NCI-H2196 treated with DMSO at 0.1 percent for 48 hours (cell line): ENCODE measurements at regions not wholly inside any gene's neighbourhood (a gene's known extent, or its start where the extent isn't known, plus 50 kb on each side); places are given as distances from the start of the nearest gene placed in this dataset.

Experiments
- DNase-seq: peaks from one replicate; lab custom pipeline; 2025; ENCODE audit not compliant: unreplicated experiment; lab: John Stamatoyannopoulos, UW

GRCh38 chrX:20527558-20528011 lies 260.9 kb upstream of the RPS6KA3 start:
- DNase-seq: peak; percentile 3

GRCh38 chrX:20527041-20527440 lies 260.3 kb upstream of the RPS6KA3 start:
- DNase-seq: no peak

GRCh38 chrX:20523626-20524312 lies 257.1 kb upstream of the RPS6KA3 start:
- no peak for DNase-seq

- DNase-seq: no peak
Measured at GRCh38 chrX:20522420-20522819, 255.7 kb upstream of the RPS6KA3 start.

GRCh38 chrX:20521222-20521621 lies 254.5 kb upstream of the RPS6KA3 start:
- DNase-seq: no peak

GRCh38 chrX:20519826-20520225 lies 253.1 kb upstream of the RPS6KA3 start:
- no peak for DNase-seq

GRCh38 chrX:20519146-20519545 lies 252.4 kb upstream of the RPS6KA3 start:
- no peak for DNase-seq

- DNase-seq: no peak
Measured at GRCh38 chrX:20517565-20517964, 250.9 kb upstream of the RPS6KA3 start.

GRCh38 chrX:20515841-20516461 lies 249.2 kb upstream of the RPS6KA3 start:
- peak; percentile 19 for DNase-seq

- DNase-seq: no peak
Measured at GRCh38 chrX:20514358-20514757, 247.6 kb upstream of the RPS6KA3 start.

- DNase-seq: no peak
Measured at GRCh38 chrX:20513185-20513584, 246.5 kb upstream of the RPS6KA3 start.

GRCh38 chrX:20511792-20512191 lies 245.1 kb upstream of the RPS6KA3 start:
- DNase-seq: no peak

GRCh38 chrX:20507901-20508620 lies 241.4 kb upstream of the RPS6KA3 start:
- no peak for DNase-seq

GRCh38 chrX:20506739-20507138 lies 240.0 kb upstream of the RPS6KA3 start:
- no peak for DNase-seq

- no peak for DNase-seq
Measured at GRCh38 chrX:20500949-20501348, 234.2 kb upstream of the RPS6KA3 start.

GRCh38 chrX:20500171-20500865 lies 233.6 kb upstream of the RPS6KA3 start:
- no peak for DNase-seq

GRCh38 chrX:20499763-20500162 lies 233.1 kb upstream of the RPS6KA3 start:
- DNase-seq: no peak

- DNase-seq: no peak
Measured at GRCh38 chrX:20498851-20499635, 232.3 kb upstream of the RPS6KA3 start.

- DNase-seq: no peak
Measured at GRCh38 chrX:20495575-20495974, 228.9 kb upstream of the RPS6KA3 start.

GRCh38 chrX:20488473-20488872 lies 221.8 kb upstream of the RPS6KA3 start:
- DNase-seq: no peak

GRCh38 chrX:20487227-20487626 lies 220.5 kb upstream of the RPS6KA3 start:
- DNase-seq: no peak
